ENCODE measurements at regions not wholly inside any gene's neighbourhood (a gene's known extent, or its start where the extent isn't known, plus 50 kb on each side); places are given as distances from the start of the nearest gene placed in this dataset.

DNA sequence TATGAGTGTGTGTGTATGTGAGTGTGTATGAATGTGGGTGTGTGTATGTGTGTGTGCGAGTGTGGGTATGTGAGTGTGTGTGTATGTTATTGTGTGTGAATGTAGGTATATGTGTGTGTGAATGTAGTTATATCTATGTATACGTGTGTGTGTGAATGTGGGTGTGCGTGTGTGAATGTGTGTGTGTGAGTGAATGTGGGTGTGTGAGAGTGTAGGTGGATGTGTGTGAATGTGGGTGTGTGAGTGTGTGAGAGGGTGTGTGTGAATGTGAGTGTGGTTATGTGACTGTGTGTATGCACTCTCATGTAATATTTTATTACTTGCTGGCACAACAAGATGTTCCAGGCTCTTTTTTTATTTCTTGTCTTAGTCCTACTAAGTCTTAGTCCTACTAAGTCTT is 513.4 kb upstream of the B3GAT1 start:
- H3K4me3 ChIP-seq (replicated peaks; ENCODE audit: low read depth, low read length), result no peak overlapping the region
- DNase-seq (ENCODE audit: extremely low read depth, insufficient read length), result no peak
- no peaks in the 10 kb centered on the region; the same call in 1 of the 2 replicates for H3K27me3 ChIP-seq (replicated peaks; ENCODE audit: control insufficient read depth, insufficient read depth, low read length)
- TF ChIP-seq CTCF (IDR thresholded peaks at IDR 0.05; ENCODE audit: insufficient read depth, low read length, poor library complexity, severe bottlenecking), result no peak
- H3K36me3 ChIP-seq (ENCODE audit: control insufficient read depth, insufficient read depth, low read length), result no peaks in the 10 kb centered on the region

GRCh38 chr11:134923441-134923840 is 511.4 kb upstream of the B3GAT1 start:
- Histone ChIP-seq H3K4me3 (replicated peaks; ENCODE audit: low read depth, low read length) (no peak overlapping the region), H3K36me3 (ENCODE audit: control insufficient read depth, insufficient read depth, low read length) (no peaks in the 10 kb centered on the region), H3K27me3 (replicated peaks; ENCODE audit: control insufficient read depth, insufficient read depth, low read length) (no peaks in the 10 kb centered on the region; the same call in 1 of the 2 replicates)
- no peak for TF ChIP-seq CTCF (IDR thresholded peaks at IDR 0.05; ENCODE audit: insufficient read depth, low read length, poor library complexity, severe bottlenecking)
- DNase-seq (ENCODE audit: extremely low read depth, insufficient read length), result no peak

GRCh38 chr11:134921938-134922337 is 509.9 kb upstream of the B3GAT1 start:
- Histone ChIP-seq H3K36me3 (ENCODE audit: control insufficient read depth, insufficient read depth, low read length) (no peaks in the 10 kb centered on the region), H3K27me3 (replicated peaks; ENCODE audit: control insufficient read depth, insufficient read depth, low read length) (no peaks in the 10 kb centered on the region; the same call in 1 of the 2 replicates), H3K4me3 (replicated peaks; ENCODE audit: low read depth, low read length) (no peak overlapping the region)
- TF ChIP-seq CTCF (IDR thresholded peaks at IDR 0.05; ENCODE audit: insufficient read depth, low read length, poor library complexity, severe bottlenecking), result no peak
- DNase-seq (ENCODE audit: extremely low read depth, insufficient read length), result no peak

GRCh38 chr11:134920851-134921608 is 509.0 kb upstream of the B3GAT1 start:
- no peak for TF ChIP-seq CTCF (IDR thresholded peaks at IDR 0.05; ENCODE audit: insufficient read depth, low read length, poor library complexity, severe bottlenecking)
- Histone ChIP-seq H3K4me3 (replicated peaks; ENCODE audit: low read depth, low read length) (no peak overlapping the region), H3K27me3 (replicated peaks; ENCODE audit: control insufficient read depth, insufficient read depth, low read length) (no peaks in the 10 kb centered on the region; the same call in none of the 2 replicates), H3K36me3 (ENCODE audit: control insufficient read depth, insufficient read depth, low read length) (no peaks in the 10 kb centered on the region)
- DNase-seq (ENCODE audit: extremely low read depth, insufficient read length), result no peak

GRCh38 chr11:134916421-134917213 is 504.6 kb upstream of the B3GAT1 start:
- Histone ChIP-seq H3K36me3 (ENCODE audit: control insufficient read depth, insufficient read depth, low read length) (no peaks in the 10 kb centered on the region), H3K4me3 (replicated peaks; ENCODE audit: low read depth, low read length) (no peak overlapping the region), H3K27me3 (replicated peaks; ENCODE audit: control insufficient read depth, insufficient read depth, low read length) (no peaks in the 10 kb centered on the region; the same call in none of the 2 replicates)
- no peak for TF ChIP-seq CTCF (IDR thresholded peaks at IDR 0.05; ENCODE audit: insufficient read depth, low read length, poor library complexity, severe bottlenecking)
- no peak for DNase-seq (ENCODE audit: extremely low read depth, insufficient read length)
